Medulla oblongata (tissue), 1 donor: ENCODE measurements at regions not wholly inside any gene's neighbourhood (a gene's known extent, or its start where the extent isn't known, plus 50 kb on each side); places are given as distances from the start of the nearest gene placed in this dataset.

Experiments
- DNase-seq: peaks from one replicate; pipeline ENCODE4 v3.0.0-alpha.2; 2015; ENCODE audit errors: extremely low spot score

DNA sequence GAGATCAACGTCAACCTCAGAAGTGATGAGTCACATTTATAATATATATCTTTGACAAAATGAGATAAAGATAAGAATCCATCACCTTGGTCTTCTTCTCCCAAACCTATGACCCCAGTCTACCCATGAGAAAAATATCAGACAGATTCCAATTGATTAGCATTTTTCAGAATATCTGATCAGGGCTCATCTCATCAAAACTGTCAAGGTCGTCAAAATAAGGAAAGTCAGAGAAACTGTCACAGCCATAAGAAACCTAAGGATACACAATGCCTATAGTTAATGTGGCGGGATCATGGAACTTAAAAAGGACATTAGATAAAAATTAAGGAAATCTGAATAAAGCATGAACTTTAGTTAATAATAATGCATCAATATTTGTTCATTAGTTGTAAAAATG lies 374.1 kb downstream of the FAT4 start:
- DNase-seq, result no peak

DNA sequence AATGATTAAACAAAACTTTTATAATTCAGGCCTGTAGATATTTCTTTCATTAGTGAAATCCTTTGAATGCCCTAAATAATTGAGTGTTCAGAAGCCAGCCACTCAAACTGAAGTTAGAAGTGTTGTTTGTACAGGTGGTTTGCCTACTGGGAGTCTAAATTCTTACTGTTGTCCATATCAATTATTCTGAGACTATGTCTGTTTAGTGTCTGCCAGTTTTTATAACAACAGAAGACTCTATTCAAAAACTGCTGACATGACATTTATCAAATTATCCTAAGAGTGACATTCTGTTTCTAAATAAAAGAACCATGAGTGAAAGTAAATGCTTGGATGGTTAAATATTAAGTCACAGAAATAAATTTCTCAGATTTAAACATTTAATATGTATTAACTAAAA lies 375.1 kb downstream of the FAT4 start:
- no peak for DNase-seq

DNA sequence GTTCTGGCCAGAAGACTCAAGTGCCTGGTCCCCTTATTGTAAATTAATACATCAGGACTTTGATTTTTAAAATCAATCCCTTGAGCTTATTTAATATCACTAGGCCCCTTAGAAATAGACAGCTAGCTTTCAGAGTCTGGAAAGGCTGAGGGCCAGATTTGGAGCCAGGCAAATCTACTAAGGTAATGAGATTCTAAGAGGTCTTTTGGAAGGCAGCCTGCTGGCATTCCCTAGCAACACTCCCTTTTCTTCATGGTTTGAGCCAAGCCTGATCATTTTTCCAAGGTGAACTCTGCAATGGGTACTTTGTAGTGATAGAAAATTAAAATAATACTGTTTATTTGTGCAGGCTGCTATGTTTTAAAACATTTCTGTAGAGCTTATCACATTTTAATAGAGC lies 378.5 kb downstream of the FAT4 start:
- DNase-seq, result no peak

DNA sequence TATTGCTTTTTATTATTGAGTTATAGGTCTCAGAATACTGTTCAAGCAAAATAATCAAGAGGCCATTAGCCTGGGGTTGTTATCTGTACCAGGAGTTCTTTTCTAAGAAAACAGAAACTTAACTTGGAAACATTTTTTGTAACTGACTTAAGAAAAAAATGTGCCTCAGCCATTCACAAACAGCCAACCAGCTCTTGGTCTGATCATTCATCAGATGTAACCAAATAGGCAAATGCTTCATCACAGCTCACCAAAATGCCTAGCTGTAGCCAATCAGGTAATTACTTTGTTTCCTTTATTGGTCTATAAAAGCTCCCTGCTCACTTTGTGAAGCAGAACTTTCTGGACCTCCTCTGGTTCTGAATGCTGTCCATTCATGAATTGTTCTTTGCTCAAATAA lies 387.7 kb downstream of the FAT4 start:
- no peak for DNase-seq

DNA sequence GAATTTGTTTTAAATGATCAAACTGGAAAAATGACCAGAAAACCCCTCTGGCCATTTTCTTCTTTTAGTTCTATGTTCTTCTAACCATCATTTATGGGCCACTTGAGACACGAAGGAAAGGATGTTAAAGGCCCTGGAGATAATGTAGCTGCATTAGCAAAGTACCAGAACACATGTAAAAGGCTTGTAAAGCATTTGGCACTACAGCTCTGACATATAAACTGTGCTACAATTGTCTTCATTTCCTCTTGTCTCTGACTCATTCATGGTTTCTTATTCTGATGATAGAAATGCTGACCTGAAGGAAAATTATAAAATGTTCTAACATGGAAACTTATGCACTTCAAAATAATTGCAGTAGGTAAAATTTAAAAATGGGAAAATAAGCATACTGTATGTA lies 388.7 kb downstream of the FAT4 start:
- DNase-seq, result no peak

DNA sequence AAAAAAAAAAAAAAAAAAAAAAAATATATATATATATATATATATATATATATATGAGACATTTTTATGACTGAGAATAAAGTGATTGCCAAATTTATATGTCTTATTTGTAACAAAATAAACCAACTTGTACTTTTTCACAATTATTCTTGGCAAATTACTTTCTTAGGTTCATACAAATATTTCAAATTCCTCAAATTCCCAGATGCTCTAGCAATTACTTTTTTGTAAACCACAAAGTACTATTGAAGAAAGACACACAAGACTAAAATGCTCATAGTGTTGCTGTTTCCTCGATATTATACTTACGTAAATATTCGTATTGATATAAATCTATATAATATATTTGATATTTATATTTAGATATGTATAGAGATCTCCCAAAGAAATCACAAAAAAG lies 390.0 kb downstream of the FAT4 start:
- no peak for DNase-seq

DNA sequence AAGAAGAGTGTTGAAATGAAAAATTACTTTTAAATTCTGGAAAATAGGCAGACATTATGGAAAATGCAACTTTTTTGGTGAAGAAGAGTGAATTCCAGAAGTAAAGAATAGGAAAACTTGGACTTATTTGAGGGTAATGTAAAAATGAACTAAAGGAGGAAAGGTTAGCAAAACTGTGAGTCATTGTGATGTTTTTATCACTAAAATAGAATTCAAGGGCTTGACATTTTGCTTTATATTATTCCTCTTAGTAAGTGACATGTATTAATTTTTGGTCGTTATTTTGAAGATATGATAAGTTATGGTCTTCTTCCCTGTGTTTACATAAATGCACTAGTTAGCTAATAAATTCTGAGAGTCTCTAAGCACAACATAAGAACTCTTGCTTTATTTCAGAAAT lies 390.9 kb downstream of the FAT4 start:
- DNase-seq, result no peak

DNA sequence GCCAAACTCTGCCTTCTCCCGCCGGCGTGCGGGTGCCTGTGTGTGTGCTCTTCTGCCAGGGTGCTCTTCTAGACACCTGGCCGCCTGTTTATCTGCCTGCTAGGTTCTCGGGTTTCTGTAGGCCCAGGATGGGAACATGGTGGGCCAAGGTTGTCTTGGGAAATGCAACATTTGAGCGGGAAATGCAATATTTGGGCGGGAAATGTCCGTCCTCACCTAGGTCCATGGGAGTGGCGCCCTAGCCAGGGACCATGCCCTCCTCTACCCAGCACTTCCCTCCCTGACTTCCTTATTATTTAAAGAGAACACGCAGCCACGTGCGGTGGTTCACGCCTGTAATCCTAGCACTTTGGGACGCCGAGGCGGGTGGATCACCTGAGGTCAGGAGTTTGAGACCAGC lies 392.6 kb downstream of the FAT4 start:
- DNase-seq, result no peak

DNA sequence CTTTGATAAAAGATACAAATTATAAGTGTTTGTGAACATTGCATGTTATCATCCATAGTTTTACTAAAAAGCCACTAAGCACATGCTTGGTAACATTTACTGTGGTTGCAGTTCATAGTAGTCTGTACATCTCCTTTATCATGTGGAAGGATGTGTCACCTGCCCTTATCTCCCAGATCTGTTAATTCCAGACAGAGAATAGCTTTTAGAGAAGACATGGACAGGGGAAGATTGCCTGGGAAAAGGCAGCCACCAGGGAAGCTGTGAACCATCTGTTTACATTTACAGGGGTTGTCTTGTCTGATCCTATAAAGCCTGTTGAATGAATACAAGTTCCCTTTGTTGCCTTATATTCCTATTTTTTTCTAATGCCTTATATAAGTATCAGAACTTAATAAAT lies 396.0 kb downstream of the FAT4 start:
- DNase-seq, result no peak

DNA sequence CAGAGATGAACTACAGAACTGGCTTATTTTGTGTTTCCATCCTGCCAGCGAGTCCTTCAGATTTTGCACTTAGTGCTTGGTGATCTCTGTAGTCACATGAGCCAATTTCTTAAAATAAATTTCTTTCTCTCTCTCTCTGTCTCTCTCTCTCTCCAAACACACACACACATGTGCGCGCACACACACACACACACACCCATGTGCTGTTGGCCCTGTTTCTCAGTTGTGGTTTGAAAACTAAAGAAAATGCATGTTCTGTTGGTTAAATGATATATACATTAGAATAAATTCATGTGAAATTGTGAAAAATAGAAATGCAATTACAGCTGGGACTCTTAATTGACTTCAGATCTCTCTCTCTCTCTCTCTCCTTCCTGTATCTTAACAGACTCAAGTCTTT lies 399.3 kb downstream of the FAT4 start:
- DNase-seq, result no peak

DNA sequence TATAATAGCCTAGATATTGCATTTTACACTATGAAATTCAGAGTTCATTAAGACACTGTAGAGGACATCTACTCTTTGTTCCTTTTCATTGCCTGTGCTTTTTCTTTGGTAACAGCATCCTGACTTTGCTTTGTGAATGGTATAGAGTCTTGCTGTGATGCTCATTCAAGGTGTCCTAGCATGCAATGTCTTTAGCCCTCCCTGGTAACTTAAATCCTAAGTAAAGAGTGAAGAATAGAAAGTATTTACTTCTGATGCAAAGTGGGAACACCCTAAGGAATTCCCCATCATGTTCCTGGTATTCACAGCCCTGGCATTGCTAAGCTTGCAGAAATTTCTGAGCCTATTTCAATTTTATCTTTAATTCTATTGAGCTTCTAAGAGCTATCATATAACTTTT lies 400.1 kb downstream of the FAT4 start:
- DNase-seq, result no peak

DNA sequence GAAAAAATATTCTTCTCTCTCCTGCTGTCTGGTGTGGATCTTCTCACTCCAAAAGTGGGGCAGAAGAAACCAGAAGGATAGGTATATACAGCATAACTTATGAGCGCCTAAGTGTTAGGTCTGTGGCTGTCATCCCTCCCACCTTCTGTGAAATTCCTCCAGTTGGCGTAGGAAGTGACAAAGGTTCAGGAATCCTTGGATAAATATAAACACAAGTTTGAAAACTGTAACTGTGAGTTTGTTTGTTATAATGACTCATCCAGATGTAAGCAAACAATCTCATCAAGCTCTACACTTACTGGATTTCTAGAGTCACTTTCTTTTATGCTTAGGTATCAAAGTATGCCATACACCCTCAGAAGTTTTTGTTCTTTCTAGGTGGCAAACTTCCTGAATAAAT lies 405.2 kb downstream of the FAT4 start:
- no peak for DNase-seq

DNA sequence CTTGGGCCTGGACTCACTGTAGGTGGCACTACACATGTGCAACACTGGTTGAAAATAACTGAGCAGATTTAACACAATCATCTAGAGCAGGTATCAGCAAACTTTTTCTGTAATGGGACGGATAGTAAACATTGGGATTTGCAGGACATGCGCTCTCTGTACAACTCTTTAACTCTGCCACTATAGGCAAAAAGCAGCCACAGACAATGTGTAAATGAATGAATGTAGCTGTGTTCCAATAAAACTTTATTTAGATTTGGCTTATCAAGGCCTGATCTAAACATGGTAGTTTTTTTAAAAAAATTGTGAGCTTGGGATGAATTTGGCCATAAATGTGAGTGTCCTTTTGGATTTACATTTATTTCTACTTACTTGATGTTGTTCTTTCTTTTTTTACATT lies 407.3 kb downstream of the FAT4 start:
- no peak for DNase-seq

DNA sequence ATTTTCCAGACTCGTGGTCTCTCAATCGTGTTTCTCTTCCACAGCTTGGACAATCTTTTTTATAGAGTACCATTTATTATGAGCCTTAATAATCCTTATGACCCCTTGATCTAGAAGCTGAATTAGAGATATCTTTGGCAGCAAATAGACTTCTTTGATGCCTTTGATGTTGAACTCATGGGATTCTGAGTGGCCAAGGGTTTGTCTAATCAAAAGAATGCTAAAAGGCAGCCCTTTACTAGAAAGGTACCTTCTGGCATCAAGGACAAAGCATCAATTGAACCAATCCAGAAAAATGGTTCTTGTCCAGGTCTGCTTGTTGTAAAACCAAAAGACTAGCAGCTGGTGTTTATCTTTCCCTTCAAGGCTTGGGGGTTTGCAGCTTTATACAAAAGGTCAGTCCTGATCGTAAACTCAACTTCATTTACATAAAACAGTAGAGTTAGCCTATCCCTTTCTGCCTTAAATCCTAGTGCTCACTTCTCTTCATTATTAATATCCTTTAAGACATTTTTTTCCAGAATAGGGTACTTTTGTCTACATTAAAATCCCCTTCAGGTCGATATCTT lies 411.3 kb downstream of the FAT4 start:
- DNase-seq, result no peak

DNA sequence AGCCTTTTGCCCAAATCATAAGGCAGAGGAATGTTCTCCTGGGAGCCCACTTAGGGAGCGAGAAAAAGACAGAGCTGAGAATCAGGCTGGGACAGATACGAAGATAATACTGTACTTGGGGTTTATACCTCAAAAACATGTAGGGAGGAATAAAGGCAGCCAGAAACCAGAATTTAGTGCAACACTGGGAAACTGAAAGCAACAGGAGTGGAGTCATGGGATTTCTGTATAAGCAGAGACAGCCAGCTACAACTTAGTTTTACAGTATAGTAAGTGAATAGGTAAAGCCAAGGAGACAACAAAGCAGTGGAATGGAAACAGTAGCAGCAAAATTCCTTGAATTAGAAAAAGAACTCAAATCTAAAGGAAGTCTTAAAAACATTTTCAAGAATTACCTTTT lies 413.2 kb downstream of the FAT4 start:
- no peak for DNase-seq

DNA sequence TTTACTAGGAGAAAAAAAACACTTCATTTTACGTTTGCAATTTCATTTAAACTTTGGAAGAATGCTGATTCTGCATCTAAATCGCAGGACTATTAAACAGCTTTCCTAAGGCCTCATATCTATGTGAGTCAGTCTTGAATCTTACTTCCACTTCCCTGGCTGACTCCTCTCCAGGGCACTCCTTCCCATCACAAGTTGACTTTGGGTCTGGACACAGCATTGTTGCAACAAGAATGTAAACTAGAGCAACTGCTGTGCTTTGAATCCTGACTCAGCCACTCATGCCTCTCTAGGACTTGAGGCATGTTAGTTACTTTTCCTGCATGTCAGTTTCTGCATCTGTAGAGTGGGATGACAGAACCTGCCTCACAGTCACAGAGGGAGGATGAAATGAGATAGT lies 413.8 kb downstream of the FAT4 start:
- DNase-seq, result no peak

DNA sequence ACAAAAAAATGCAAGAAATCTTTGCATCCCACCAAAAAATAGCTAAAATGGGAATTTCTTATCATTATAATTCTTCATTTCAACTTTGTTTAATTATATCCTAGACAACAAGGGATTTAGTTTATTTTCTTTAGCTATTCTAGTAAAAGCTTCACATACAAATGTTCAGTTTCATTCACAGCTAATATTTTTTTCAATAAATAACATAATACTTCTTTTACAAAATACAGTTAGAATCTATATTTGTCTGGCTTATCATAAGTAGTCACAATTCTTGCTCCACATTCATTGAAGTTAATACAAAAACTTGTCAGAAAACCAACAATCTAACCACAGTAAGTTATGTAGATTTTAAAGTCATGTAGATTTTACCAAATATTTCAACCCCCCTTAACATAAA lies 414.4 kb downstream of the FAT4 start:
- DNase-seq, result no peak

DNA sequence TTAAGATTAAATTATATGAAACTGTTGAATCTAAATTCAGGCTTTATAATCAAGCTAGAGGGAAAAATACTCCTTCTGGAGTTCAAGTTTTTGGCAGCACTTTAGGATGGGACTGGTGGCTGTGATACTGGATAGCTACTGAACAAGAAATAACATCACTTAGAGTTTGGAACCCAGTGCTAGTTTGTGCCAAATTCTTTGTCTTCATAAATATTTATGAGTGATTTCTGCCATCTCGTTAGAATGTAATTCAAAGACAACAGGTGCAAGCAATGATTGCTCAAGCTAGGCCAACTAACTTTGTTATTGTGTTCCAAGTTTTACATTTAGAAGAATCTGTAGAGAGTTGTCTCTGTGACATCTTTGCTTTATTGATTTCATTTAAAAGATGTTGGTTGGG lies 417.9 kb downstream of the FAT4 start:
- no peak for DNase-seq

DNA sequence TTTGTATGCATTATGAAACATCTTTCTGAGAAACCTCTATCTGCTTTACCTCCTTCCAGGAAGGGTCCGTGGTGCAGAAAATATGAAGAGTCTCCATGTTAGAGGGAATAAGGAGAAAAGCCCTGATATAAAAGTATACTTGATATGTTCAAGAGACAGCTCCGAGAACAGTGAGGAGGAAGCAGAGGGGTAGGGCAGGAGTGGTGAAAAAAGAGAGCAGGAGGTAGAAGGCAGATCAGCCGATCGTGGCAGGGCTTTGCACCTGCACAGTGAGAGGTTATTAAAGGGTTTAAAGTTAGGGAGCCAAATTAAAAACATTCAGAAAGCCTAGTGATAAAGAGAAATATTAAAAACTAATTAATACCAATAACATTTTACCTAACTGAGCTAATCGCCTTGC lies 419.7 kb downstream of the FAT4 start:
- DNase-seq, result no peak

DNA sequence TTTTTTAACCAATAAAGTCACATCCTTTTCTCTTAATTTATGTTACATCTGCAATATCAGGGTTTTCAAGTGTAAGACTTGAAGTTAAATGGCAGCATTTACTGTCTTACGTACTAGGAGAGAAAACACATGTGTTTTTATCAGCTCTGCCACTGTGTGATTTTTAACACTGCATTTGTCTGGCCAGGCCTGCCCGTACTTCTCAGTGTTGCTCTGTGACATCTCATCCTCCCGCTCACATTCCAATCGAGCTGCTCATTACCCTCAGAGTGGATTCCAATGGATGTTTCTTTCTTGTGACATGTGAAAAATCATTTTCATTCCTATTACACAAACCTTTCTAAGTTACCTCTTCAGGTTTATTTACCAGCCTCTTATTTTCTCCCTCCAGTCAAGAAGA lies 420.3 kb downstream of the FAT4 start:
- no peak for DNase-seq

DNA sequence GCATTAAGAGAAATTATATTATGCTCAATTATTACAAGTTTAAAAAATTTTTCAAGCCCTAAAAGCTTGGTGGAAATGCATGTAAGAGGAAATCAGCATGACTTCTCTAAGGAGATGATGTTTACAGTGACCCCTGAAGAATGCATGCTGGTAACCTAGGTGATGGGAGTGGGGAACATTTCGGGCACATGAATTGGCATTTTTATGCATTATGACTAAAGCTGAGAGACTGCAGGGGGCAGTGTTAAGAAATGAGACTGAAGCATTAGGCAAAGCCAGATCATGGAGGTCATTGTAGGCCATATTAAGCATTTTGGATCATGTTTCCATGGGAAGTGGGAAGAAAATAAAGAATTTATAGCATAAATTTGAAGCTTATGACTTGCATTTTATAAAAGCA lies 421.3 kb downstream of the FAT4 start:
- no peak for DNase-seq

DNA sequence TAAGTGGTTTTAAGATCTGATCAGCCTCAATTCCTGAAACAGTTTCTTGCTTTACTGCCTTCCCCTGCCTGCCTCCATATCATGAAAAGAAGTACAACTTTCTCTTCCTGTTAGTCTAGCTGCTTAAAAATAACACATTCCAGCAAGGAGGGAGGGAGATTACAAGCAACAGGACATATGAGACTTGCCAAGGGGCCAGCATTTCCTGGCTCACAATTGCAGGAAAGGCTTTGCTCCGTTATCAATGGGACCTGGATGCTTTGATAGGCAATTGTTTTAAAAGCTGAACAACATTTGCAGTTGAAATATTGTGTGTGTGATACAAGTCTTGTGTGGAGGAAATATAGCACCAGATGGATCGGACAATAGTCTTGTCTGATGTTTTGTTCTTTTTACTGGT lies 425.0 kb downstream of the FAT4 start:
- DNase-seq, result no peak

DNA sequence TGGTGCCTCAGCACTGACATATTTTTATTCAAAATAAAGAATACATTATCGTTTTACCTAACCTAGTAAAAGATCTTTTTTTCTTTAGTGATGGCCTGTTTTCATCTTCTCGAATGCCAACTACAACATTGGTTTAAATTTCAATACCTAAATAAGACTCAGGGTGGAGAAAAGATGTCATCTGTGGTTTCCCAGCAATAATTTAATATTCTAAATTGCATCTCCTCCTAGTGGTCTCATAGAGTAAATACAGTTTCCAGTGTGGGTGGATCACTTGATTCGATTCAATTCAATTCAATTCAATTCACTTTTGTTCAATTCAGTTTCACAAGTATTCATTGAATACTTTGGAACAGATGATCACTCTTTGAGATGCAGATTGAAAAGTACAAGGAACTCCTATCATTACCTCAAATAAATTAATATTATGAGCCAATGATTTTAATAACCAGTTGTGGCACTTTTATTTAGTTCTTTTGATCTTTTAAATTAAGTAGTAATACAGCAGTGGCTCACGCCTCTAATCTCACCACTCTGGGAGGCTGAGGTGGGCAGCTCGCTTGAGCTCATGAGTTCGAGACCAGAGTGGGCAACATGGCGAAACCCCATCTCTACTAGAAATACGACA lies 427.2 kb downstream of the FAT4 start:
- no peak for DNase-seq

DNA sequence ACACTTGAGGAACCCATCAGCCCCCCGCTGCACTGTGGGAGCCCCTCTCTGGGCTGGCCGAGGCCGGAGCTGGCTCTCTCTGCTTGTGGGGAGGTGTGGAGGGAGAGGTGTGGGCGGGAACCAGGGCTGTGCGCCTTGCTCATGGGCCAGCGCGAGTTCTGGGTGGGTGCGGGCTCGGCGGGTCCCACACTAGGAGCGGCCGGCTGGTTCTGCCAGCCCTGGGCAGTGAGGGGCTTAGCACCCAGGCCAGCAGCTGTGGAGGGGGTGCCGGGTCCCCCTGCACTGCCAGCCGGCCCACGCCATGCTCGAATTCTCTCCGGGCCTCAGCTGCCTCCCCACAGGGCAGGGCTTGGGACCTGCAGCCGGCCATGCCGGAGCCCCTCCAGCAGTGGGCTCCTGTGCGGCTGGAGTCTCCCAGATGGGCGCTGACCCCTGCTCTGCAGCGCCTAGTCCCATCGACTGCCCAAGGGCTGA lies 430.2 kb downstream of the FAT4 start:
- DNase-seq, result no peak
